ENCODE measurements at regions not wholly inside any gene's neighbourhood (a gene's known extent, or its start where the extent isn't known, plus 50 kb on each side); places are given as distances from the start of the nearest gene placed in this dataset.

DNA sequence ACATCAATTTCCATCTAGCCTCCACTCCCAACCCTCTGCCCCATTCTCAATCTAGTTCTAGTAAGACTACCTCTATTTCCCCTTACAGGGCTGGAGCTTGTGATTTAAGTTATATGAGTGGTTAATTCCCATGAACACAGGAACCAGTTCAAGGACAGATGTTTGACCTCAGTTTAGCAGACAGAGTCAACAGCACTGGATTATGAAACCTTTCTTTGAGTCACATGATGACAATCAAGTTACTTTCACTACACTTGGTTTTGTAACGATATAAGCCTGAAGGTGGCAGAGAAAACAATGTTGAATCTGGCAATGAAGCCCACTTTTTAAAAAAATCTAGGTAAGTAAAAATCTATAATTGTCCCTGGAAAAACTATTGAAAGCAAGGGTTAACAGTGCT is 1646.2 kb upstream of the FLRT2 start:
- TF ChIP-seq, protein P1, sequence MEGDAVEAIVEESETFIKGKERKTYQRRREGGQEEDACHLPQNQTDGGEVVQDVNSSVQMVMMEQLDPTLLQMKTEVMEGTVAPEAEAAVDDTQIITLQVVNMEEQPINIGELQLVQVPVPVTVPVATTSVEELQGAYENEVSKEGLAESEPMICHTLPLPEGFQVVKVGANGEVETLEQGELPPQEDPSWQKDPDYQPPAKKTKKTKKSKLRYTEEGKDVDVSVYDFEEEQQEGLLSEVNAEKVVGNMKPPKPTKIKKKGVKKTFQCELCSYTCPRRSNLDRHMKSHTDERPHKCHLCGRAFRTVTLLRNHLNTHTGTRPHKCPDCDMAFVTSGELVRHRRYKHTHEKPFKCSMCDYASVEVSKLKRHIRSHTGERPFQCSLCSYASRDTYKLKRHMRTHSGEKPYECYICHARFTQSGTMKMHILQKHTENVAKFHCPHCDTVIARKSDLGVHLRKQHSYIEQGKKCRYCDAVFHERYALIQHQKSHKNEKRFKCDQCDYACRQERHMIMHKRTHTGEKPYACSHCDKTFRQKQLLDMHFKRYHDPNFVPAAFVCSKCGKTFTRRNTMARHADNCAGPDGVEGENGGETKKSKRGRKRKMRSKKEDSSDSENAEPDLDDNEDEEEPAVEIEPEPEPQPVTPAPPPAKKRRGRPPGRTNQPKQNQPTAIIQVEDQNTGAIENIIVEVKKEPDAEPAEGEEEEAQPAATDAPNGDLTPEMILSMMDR (conservative IDR thresholded peaks at IDR 0.05 in 1 of 2, IDR thresholded peaks at IDR 0.05 in 1 of 2; ENCODE audit: extremely low read depth in 1 of 2, insufficient read depth in 1 of 2, low read depth in 1 of 2, low read length in 2 of 2) = no peak
- TF ChIP-seq EZH2 (IDR thresholded peaks at IDR 0.05; ENCODE audit: borderline replicate concordance, low read length) = no peak

Measured in mammary epithelial cell (primary cell).